ENCODE measurements at regions not wholly inside any gene's neighbourhood (a gene's known extent, or its start where the extent isn't known, plus 50 kb on each side); places are given as distances from the start of the nearest gene placed in this dataset.
"Not testable (repeated sequence)": the region's sequence is repeated elsewhere in the genome, so short reads cannot be mapped to it uniquely, and the experiment has no call there.

- DNase-seq (ENCODE audit: low read depth, low spot score): no peak
- no peak overlapping the region for H3K4me3 ChIP-seq (ENCODE audit: low read length)
Measured at GRCh38 chr4:1573830-1574459, 110.2 kb downstream of the FAM53A start.

- DNase-seq (ENCODE audit: low read depth, low spot score): no peak
- no peak overlapping the region for H3K4me3 ChIP-seq (ENCODE audit: low read length)
Measured at GRCh38 chr4:1572964-1573720, 111.0 kb downstream of the FAM53A start.

GRCh38 chr4:1572521-1572920, 111.6 kb downstream of the FAM53A start:
- DNase-seq (ENCODE audit: low read depth, low spot score): no peak
- no peak overlapping the region for H3K4me3 ChIP-seq (ENCODE audit: low read length)

GRCh38 chr4:1572010-1572385, 112.1 kb downstream of the FAM53A start:
- DNase-seq (ENCODE audit: low read depth, low spot score): no peak
- no peak overlapping the region for H3K4me3 ChIP-seq (ENCODE audit: low read length)

GRCh38 chr4:1571165-1572009, 112.7 kb downstream of the FAM53A start:
- no peak for DNase-seq (ENCODE audit: low read depth, low spot score)
- H3K4me3 ChIP-seq (ENCODE audit: low read length): no peak overlapping the region

- DNase-seq (ENCODE audit: low read depth, low spot score): no peak
- H3K4me3 ChIP-seq (ENCODE audit: low read length): no peak overlapping the region
Measured at GRCh38 chr4:1570291-1571164, 113.6 kb downstream of the FAM53A start.

GRCh38 chr4:1569461-1570151, 114.5 kb downstream of the FAM53A start:
- DNase-seq (ENCODE audit: low read depth, low spot score): no peak

GRCh38 chr4:1568855-1569460, 115.2 kb downstream of the FAM53A start:
- H3K4me3 ChIP-seq (ENCODE audit: low read length): no peak overlapping the region
- DNase-seq (ENCODE audit: low read depth, low spot score): no peak

More at GRCh38 chr4:1569461-1570151, 114.5 kb downstream of the FAM53A start:
- H3K4me3 ChIP-seq (ENCODE audit: low read length): no peak overlapping the region

GRCh38 chr4:1567808-1568581, 116.1 kb downstream of the FAM53A start:
- DNase-seq (ENCODE audit: low read depth, low spot score): no peak
- no peak overlapping the region for H3K4me3 ChIP-seq (ENCODE audit: low read length)

- DNase-seq (ENCODE audit: low read depth, low spot score): no peak
- no peak overlapping the region for H3K4me3 ChIP-seq (ENCODE audit: low read length)
Measured at GRCh38 chr4:1567519-1567807, 116.7 kb downstream of the FAM53A start.

- DNase-seq (ENCODE audit: low read depth, low spot score): no peak
- no peak overlapping the region for H3K4me3 ChIP-seq (ENCODE audit: low read length)
Measured at GRCh38 chr4:1566838-1567518, 117.1 kb downstream of the FAM53A start.

GRCh38 chr4:1566301-1566837, 117.7 kb downstream of the FAM53A start:
- not testable (repeated sequence) for H3K4me3 ChIP-seq (ENCODE audit: low read length); DNase-seq (ENCODE audit: low read depth, low spot score)

GRCh38 chr4:1565598-1566295, 118.4 kb downstream of the FAM53A start:
- no peak overlapping the region for H3K4me3 ChIP-seq (ENCODE audit: low read length)
- DNase-seq (ENCODE audit: low read depth, low spot score): no peak

- no peak for DNase-seq (ENCODE audit: low read depth, low spot score)
- no peak overlapping the region for H3K4me3 ChIP-seq (ENCODE audit: low read length)
Measured at GRCh38 chr4:1564535-1565375, 119.4 kb downstream of the FAM53A start.

GRCh38 chr4:1563768-1564485, 120.2 kb downstream of the FAM53A start:
- DNase-seq (ENCODE audit: low read depth, low spot score): no peak
- no peak overlapping the region for H3K4me3 ChIP-seq (ENCODE audit: low read length)

Data from Jurkat, Clone E6-1 (cell line).